Activated CD8-positive, alpha-beta T cell treated with anti-CD3 and anti-CD28 coated beads for 36 hours (primary cell): ENCODE measurements at regions not wholly inside any gene's neighbourhood (a gene's known extent, or its start where the extent isn't known, plus 50 kb on each side); places are given as distances from the start of the nearest gene placed in this dataset.

Experiments
- ATAC-seq: fragments of 200-7000 bp; cut with Tn5 transposase; one replicate; pipeline ENCODE4 v1.10.0; 2021; ENCODE audit warnings: mild to moderate bottlenecking, moderate library complexity
- CTCF ChIA-PET: fragments of 350-600 bp; sonication (Branson Sonifier 250); formaldehyde crosslinking; loops from one replicate; lab custom pipeline; 2021; ENCODE audit warnings: antibody characterized with exemption; lab: Charles Lee
- POLR2A ChIA-PET: fragments of 350-600 bp; sonication (Branson Sonifier 250); formaldehyde crosslinking; loops from one replicate; lab custom pipeline; 2021; ENCODE audit warnings: antibody characterized with exemption; lab: Charles Lee
- DNase-seq: peaks from one replicate; pipeline ENCODE4 v3.0.0-alpha.2; 2020
- H3K27ac Mint-ChIP-seq: one replicate; pipeline ENCODE4 v1.8.0; 2021; ENCODE audit warnings: mild to moderate bottlenecking, mixed read lengths
- H3K27me3 Mint-ChIP-seq: one replicate; pipeline ENCODE4 v1.8.0; 2021; ENCODE audit warnings: mixed read lengths
- H3K36me3 Mint-ChIP-seq: one replicate; pipeline ENCODE4 v1.8.0; 2021; ENCODE audit warnings: low read depth, mixed read lengths
- H3K4me1 Mint-ChIP-seq: one replicate; pipeline ENCODE4 v1.8.0; 2021; ENCODE audit warnings: low read depth, mixed read lengths
- H3K4me3 Mint-ChIP-seq: one replicate; pipeline ENCODE4 v1.8.0; 2021; ENCODE audit warnings: mild to moderate bottlenecking, moderate library complexity, mixed read lengths
- H3K9me3 Mint-ChIP-seq: one replicate; pipeline ENCODE4 v1.8.0; 2021; ENCODE audit warnings: mixed read lengths
- CTCF ChIP-seq: fragments of 200-600 bp; IDR thresholded peaks from one replicate; pipeline ENCODE4 v1.8.0; 2022; ENCODE audit warnings: antibody characterized with exemption, mild to moderate bottlenecking
- intact Hi-C: fragments of 100-400 bp; cut with micrococcal nuclease; formaldehyde crosslinking; loops from one replicate; pipeline ENCODE4 v1.10.0; 2022

- Mint-ChIP-seq H3K36me3 (no peaks in the 10 kb centered on the region), H3K27ac (no peak overlapping the region), H3K4me1 (no peaks in the 10 kb centered on the region), H3K27me3 (no peaks in the 10 kb centered on the region), H3K9me3 (no peaks in the 10 kb centered on the region), H3K4me3 (no peak overlapping the region)
- intact Hi-C loops, result no loop called here
- no peak for ATAC-seq
- DNase-seq, result no peak
- ChIA-PET POLR2A (no interaction called here), CTCF (no interaction called here)
- no peak for TF ChIP-seq CTCF
These were observed 324.4 kb upstream of the CELF4 start for GRCh38 chr18:37889963-37890362.

GRCh38 chr18:37874721-37875120 lies 309.1 kb upstream of the CELF4 start:
- POLR2A ChIA-PET, result interaction anchor here (0.7 kb wide), 1 partner anchor 83 kb away, joined by 3 read pairs; no protein-coding TSS in a partner anchor
- no peak for TF ChIP-seq CTCF
- H3K9me3 Mint-ChIP-seq, result no peaks in the 10 kb centered on the region
- DNase-seq (no peak), ATAC-seq (no peak)
- intact Hi-C loops, result no loop called here
- no peaks in the 10 kb centered on the region for H3K36me3 Mint-ChIP-seq
- no peak overlapping the region for H3K27ac Mint-ChIP-seq
- H3K4me1 Mint-ChIP-seq, result no peaks in the 10 kb centered on the region
- no peak overlapping the region for H3K4me3 Mint-ChIP-seq
- CTCF ChIA-PET, result no interaction called here
- no peaks in the 10 kb centered on the region for H3K27me3 Mint-ChIP-seq

GRCh38 chr18:37873416-37873815 lies 307.8 kb upstream of the CELF4 start:
- H3K27ac Mint-ChIP-seq, result no peak overlapping the region
- H3K4me3 Mint-ChIP-seq, result no peak overlapping the region
- DNase-seq (no peak), ATAC-seq (no peak)
- CTCF ChIA-PET, result no interaction called here
- H3K9me3 Mint-ChIP-seq, result no peaks in the 10 kb centered on the region
- no peaks in the 10 kb centered on the region for H3K27me3 Mint-ChIP-seq
- intact Hi-C loops, result no loop called here
- POLR2A ChIA-PET, result no interaction called here
- H3K36me3 Mint-ChIP-seq, result no peaks in the 10 kb centered on the region
- TF ChIP-seq CTCF, result no peak
- no peaks in the 10 kb centered on the region for H3K4me1 Mint-ChIP-seq

GRCh38 chr18:37872562-37872961 lies 307.0 kb upstream of the CELF4 start:
- intact Hi-C loops, result no loop called here
- no peak overlapping the region for H3K27ac Mint-ChIP-seq
- TF ChIP-seq CTCF, result no peak
- H3K4me1 Mint-ChIP-seq, result no peaks in the 10 kb centered on the region
- POLR2A ChIA-PET, result no interaction called here
- H3K9me3 Mint-ChIP-seq, result no peaks in the 10 kb centered on the region
- CTCF ChIA-PET, result no interaction called here
- H3K4me3 Mint-ChIP-seq, result no peak overlapping the region
- no peaks in the 10 kb centered on the region for H3K36me3 Mint-ChIP-seq
- no peaks in the 10 kb centered on the region for H3K27me3 Mint-ChIP-seq
- no peak for ATAC-seq
- DNase-seq, result no peak

- no peaks in the 10 kb centered on the region for H3K27me3 Mint-ChIP-seq
- ATAC-seq, result no peak
- no peak for DNase-seq
- no peak overlapping the region for H3K27ac Mint-ChIP-seq
- POLR2A ChIA-PET, result no interaction called here
- TF ChIP-seq CTCF, result no peak
- H3K9me3 Mint-ChIP-seq, result no peaks in the 10 kb centered on the region
- H3K4me1 Mint-ChIP-seq, result no peaks in the 10 kb centered on the region
- CTCF ChIA-PET, result no interaction called here
- H3K4me3 Mint-ChIP-seq, result no peak overlapping the region
- H3K36me3 Mint-ChIP-seq, result no peaks in the 10 kb centered on the region
- intact Hi-C loops, result no loop called here
These were observed 306.0 kb upstream of the CELF4 start for GRCh38 chr18:37871561-37871960.
